ENCODE measurements at regions not wholly inside any gene's neighbourhood (a gene's known extent, or its start where the extent isn't known, plus 50 kb on each side); places are given as distances from the start of the nearest gene placed in this dataset.
"Not testable (repeated sequence)": the region's sequence is repeated elsewhere in the genome, so short reads cannot be mapped to it uniquely, and the experiment has no call there.

GRCh38 chr12:131277186-131278091, 323.7 kb downstream of the ADGRD1 start:
- not testable (repeated sequence) for TF ChIP-seq CBX3 (IDR thresholded peaks at IDR 0.05; ENCODE audit: borderline replicate concordance in 1 of 2, low read length in 2 of 2); ELF1 (tag; IDR thresholded peaks at IDR 0.05); DPF2 (IDR thresholded peaks at IDR 0.05); E2F5 (CRISPR knock-in tag; IDR thresholded peaks at IDR 0.05); CHD4 (IDR thresholded peaks at IDR 0.05; ENCODE audit: insufficient read depth, insufficient replicate concordance, low read depth, low read length, poor library complexity, severe bottlenecking); PHB2 (IDR thresholded peaks at IDR 0.05; ENCODE audit: low read depth)
